Putamen (tissue), 1 donor: ENCODE measurements at regions not wholly inside any gene's neighbourhood (a gene's known extent, or its start where the extent isn't known, plus 50 kb on each side); places are given as distances from the start of the nearest gene placed in this dataset.

Source experiments
- DNase-seq: peaks from one replicate; pipeline ENCODE4 v3.0.0-alpha.2; 2016; ENCODE audit warnings: low spot score

- DNase-seq: no peak
Observed at GRCh38 chr15:95085056-95085455, 853.7 kb downstream of the MCTP2 start.

DNA sequence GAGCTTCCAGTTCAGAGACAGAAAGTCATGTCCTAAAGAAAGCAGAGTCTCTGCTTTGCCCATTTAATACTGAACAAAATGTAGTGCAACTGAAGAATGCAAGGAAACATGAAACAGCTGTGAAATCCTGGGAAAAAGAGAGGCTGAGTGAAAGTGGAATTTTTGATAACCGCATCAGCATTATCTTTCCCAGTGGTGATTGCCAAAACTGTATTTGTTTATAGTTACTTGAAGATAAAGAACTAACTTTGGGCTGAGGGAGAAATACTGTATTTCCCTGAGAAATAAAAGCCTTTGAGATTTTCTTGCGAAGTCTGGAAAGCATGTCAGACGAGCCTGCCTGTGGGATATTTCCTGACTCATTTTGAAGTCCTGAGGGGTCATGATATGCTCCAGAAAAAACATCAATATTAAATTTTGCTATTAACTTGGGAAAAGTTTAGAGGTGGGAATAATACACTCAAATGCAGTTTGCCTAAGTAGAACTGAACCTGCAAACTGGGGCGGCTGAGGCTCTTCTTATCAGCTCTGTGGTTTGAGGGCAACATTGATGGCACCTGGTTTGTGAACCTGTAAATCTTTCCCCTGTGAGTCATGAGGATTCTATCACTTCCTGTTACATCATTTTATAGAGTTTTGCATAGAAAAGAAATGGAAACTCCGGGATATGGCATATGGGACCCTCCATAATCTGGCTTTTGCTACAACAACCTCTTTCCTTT, 855.3 kb downstream of the MCTP2 start:
- no peak for DNase-seq

DNA sequence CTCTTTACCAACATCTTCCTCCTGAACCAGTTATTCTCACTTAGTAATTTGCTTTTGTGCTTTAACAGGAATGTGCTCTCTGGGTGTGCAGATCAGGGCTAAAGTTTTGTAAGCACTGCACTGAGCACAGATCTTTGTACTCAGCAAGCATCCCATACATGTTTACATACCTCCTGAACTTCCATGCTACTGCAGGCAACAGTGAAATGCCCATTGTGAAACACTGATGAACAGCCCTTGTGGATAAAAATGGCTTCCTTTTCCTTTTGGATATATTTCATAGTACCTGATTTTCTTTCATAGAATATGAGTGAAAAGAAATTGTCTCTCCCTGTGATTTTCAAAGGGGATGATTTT, 855.9 kb downstream of the MCTP2 start:
- DNase-seq: no peak

DNA sequence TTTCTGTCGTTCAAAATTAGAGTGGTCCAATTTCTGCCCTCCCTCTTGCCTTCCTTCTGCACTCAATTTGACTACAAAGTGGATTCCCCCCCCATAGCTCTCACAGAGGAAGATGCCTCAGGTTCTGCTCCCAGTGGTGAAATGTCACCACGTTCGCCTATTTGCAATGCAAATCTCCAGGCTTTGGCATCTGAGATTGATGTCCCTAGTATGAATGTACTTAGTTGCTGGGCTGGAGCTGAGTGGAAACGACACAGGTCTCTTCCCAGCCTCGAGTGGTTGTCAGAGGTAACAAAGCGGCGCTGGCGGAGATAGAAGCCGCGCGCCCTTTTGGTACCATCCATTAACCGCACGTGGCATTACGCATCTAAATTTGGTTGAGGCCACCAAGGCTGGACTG, 860.1 kb downstream of the MCTP2 start:
- DNase-seq: no peak

GRCh38 chr15:95095250-95095649, 863.9 kb downstream of the MCTP2 start:
- DNase-seq: no peak

DNA sequence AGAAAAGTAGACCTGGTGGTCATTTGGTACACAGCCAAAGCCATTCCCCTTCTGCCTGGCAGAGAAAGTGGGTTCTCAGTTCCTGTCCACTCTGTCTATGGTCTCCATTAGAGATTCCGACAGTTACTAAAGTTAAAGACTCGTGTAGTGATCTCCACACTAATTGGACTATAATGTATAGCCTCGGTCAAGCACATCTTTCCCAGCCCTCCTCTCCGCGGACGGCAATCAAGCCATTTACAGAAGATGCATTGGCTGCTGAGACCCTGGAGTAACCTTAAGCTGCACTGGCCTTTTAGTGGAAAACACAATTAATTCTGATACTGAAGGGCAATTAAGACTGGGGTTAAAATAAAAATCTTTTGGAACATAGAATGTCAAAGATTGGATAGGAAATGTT, 865.3 kb downstream of the MCTP2 start:
- no peak for DNase-seq

DNA sequence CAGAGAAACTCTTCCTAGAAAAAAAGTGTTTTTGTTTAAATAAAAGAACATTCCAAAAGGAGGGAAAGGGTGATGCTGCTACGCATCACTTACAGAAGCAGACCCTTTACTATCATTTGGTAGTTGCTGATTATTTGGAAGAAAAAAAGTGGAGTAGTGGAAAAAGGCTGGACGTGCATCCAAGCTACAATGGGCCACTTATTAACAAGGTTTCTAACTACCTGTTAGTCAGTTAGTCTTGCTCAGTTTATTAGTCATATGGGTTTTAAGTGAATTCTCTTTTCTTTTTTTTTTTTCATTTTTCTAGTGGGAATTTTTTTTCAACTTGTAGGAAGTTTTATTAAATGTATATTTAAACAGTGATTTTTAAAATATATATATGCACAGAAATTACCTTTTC, 866.0 kb downstream of the MCTP2 start:
- DNase-seq: no peak

DNA sequence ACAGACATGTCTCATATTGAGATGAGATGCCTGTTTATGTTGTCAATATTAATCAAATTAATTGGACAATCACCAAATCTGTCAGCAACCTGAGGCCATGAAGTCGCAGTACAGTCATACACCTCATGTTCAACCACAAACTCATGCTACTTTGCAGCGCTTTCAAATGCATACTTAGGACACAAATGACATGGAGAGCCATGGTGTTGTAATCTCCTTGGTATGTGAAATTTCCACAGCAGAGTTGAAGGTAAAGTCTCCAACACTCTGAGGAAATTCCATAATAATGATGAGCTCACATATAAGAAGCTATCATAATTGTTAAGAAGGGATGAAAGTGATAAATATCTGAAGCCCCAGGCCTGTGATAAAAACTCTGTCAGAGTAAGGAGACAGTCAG, 873.9 kb downstream of the MCTP2 start:
- no peak for DNase-seq

DNA sequence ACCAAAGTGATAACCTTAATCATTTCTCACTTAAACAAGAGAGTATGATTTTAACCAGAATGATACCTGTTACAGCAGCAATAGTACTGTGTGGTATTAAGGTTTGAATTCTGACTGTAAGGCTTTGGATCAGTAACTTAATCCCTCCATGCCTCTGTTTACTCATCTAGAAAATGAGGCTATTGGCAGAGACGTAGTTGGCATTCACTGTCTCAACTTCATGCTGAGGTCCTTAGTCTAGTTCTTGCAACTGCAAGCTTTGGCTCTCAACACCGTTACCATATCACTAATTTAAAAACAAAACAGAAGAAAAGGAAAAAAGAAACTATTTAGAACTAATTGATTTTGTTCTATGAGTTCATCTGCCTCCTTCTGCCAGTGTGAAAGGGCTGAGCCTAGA, 875.4 kb downstream of the MCTP2 start:
- no peak for DNase-seq

DNA sequence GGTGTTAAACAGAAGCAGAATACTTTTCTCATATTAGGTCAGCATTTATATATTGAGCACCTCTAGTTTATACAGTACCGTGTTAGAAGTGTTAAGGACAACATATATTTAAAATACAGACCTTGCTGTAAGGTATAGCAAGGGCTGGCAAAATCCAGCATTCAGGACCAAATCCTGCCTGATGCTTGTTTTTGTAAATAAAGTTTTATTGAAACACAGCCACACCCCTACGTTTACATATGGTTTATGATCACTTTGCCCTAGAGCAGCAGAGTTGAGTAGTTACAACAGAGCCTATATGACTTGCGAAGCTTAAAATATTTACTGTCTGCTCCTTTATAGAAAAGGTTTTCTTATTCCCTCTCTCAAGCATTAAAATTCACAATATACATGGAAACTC, 877.3 kb downstream of the MCTP2 start:
- no peak for DNase-seq

- no peak for DNase-seq
Observed at GRCh38 chr15:95111969-95112368, 880.6 kb downstream of the MCTP2 start.

- no peak for DNase-seq
Observed at GRCh38 chr15:95113041-95113440, 881.7 kb downstream of the MCTP2 start.

DNA sequence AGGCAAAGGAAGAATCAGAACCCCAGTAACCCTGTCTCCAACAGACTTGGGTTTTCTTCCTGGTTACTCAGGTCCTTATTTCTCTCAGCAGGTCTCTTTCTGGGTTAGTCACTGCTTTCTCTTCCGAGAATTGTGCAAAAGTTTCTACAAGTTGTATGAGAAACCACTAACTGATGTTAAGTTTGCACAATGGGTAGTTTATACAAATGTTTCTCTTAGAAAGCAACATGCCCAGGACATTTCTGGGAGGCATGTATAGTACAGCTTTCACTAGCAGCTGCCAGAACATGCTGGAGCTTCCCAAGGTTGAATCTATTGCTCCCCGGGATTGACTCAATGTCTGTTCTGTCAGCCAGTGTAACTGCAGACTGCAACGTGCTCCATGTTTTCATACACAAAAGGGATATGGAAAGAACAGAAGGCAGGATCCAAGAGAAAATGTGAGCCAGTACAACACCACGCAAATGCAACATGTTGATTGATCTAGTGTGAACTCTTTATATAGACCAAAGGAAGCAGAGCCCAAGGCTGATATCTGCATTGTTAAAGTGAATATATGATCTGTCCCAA, 887.8 kb downstream of the MCTP2 start:
- no peak for DNase-seq

DNA sequence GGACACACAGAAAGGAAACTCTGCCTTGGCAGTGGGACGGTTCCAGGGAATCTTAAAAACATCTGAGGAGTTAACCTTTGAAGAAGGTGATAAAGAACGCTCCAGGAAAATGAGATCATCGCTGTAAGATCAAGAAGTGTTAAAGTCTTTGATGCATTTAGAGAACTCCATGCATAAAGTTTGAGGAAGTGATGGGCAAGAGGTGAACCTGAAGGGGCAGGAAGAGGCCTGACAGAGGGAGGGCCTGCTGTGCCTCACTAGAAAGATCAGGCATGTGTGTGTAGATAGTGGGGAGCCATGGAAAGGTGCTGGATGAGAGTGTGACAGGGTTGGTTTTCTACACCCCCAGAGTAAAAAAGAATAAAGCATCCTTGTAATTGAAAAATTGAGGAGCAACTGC, 889.2 kb downstream of the MCTP2 start:
- no peak for DNase-seq

- no peak for DNase-seq
Observed at GRCh38 chr15:95121191-95121590, 889.8 kb downstream of the MCTP2 start.

DNA sequence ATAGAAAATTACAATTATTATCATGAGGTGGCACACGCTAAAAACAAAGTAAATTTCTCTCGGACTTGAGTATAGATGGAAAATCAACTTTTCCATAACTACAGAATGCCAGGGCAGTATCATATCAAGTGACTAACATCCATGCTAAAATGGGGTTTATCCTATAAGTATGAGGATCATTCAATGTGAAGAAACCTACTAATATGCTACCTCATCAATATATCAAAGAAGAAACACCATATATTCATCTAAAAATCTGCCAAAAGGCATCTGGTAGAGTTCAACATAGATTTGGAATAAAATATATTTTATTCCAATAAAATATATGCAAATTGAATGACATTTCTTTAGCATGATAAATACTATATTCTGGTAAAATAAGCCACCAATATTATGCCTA, 894.4 kb downstream of the MCTP2 start:
- no peak for DNase-seq

DNA sequence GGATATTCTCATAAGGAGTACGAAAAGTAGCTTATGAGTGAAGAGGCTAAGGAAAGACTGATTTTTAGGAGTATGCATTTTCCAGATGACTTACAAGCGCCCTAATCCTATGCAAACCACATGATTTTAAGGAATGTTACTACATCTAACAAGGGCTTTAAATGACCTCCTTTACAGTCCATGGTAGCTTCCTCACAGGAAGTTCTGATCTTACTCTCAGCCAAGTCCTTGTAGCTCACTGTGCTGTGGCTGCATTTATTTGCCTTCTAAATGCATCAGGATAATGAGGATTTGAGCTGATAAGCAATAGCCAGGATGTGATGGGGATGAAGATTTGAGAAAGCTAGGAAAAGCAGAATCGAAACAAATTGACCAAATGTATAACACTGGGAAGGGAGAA, 896.0 kb downstream of the MCTP2 start:
- no peak for DNase-seq

DNA sequence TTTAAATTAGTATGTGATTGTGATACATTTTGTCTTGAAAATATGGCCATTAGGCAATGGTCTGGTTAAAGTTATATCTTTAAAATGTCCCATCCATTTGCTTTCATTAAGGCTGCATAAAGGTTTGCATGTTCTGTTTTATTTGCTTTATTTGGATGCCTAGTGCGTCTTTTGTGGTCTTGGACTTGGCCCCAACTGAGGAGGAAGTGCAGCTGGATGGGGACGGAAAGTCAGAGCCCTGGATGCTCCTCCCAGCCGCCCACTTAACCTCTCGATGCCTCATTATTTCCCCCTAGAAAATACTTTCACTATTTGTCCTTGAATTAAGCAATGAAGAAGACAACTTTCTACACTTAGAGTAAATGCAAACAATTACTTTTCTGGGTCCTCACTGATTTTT, 898.2 kb downstream of the MCTP2 start:
- DNase-seq: no peak

DNA sequence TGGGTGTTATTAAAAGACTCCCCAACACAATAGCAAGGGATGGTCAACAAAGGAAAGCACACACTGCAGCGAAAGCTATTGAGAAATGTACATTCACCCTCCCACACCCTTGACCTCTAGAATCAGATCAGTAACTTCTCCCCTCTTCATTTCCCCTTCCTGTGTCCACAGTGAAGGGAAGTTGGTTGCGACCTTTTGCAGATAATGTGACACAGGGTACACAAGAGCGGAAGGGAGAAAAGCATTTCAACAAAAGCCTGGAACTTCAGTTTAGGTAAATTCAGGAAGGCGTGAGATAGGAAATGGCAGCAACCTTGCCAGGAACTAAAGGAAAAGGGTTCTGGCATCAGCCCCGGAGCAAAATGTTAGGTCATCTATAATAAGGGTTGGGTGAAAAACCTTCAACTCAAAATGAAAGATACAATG, 899.8 kb downstream of the MCTP2 start:
- DNase-seq: no peak

- DNase-seq: no peak
Observed at GRCh38 chr15:95132774-95133173, 901.4 kb downstream of the MCTP2 start.

DNA sequence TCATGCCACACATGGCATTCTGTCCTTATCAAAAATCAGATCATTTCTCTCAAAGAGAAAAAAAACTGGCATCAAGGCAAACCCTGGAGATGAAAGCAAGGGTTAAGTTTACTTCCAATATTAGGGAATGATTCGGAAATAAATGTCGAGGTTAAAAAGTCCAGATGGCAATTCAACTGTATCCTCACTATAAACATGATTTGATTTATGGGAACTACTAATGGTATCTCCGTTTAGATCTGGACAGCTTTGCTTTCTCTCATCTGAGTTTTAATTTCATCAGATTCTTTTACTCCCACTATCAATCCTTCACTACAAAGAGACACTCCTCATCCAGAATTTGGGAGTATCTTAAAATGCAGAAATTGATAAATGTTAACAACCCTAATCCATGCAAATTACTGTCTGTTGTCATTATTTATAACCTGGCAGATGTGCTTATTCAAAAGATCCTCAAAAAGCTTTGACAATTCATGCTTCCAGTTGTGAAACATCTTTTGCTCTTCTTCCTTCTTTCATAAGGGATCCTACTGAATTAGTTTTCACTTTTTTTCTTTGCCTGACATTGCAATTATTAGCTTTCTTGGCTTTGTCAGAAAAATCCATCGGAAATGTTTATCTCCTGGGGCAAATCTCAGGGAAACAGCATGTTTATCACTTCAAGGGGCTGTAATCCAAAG, 903.2 kb downstream of the MCTP2 start:
- no peak for DNase-seq

- DNase-seq: no peak
Observed at GRCh38 chr15:95138604-95139270, 907.4 kb downstream of the MCTP2 start.

DNA sequence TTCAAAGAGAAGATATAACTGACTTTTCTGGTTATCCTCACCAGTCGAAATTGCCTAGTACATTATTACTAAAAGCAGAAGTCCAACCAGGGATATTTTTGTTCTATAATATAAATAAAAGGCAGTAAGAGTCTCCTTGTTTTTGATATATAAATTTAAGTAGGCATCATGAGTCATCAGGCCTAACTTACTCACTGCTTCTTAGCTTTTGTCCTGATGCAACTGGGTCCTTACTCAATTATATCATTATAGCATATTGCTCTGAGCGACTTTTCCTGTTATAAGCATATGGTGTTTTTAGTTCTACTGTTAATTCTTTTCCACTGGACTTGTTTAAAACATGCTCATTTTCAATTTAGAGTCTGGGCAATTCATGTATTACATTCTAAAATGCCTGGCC, 910.1 kb downstream of the MCTP2 start:
- DNase-seq: no peak
